Medulla oblongata (tissue), 1 donor: ENCODE measurements at regions not wholly inside any gene's neighbourhood (a gene's known extent, or its start where the extent isn't known, plus 50 kb on each side); places are given as distances from the start of the nearest gene placed in this dataset.

Experiments
- DNase-seq: peaks from one replicate; pipeline ENCODE4 v3.0.0-alpha.2; 2015; ENCODE audit errors: extremely low spot score

- DNase-seq, result no peak
Measured at GRCh38 chr3:76063019-76063418, 277.7 kb upstream of the ZNF717 start.

- DNase-seq, result no peak
Measured at GRCh38 chr3:76063811-76064210, 278.5 kb upstream of the ZNF717 start.

GRCh38 chr3:76065964-76066363, 280.6 kb upstream of the ZNF717 start:
- no peak for DNase-seq

- DNase-seq, result no peak
Measured at GRCh38 chr3:76078101-76078500, 292.8 kb upstream of the ZNF717 start.

GRCh38 chr3:76083992-76084391, 298.6 kb upstream of the ZNF717 start:
- no peak for DNase-seq

GRCh38 chr3:76096036-76096435, 310.7 kb upstream of the ZNF717 start:
- DNase-seq, result no peak

GRCh38 chr3:76096836-76097588, 311.7 kb upstream of the ZNF717 start:
- DNase-seq, result no peak

- no peak for DNase-seq
Measured at GRCh38 chr3:76097589-76097969, 312.2 kb upstream of the ZNF717 start.

GRCh38 chr3:76099956-76100355, 314.6 kb upstream of the ZNF717 start:
- no peak for DNase-seq

- peak; percentile 26 for DNase-seq
Measured at GRCh38 chr3:76107935-76108570, 322.7 kb upstream of the ZNF717 start.

GRCh38 chr3:76111808-76112207, 326.5 kb upstream of the ZNF717 start:
- DNase-seq, result no peak

- DNase-seq, result no peak
Measured at GRCh38 chr3:76122007-76122406, 336.7 kb upstream of the ZNF717 start.

- no peak for DNase-seq
Measured at GRCh38 chr3:76129441-76129840, 344.1 kb upstream of the ZNF717 start.

- DNase-seq, result no peak
Measured at GRCh38 chr3:76131396-76132153, 346.2 kb upstream of the ZNF717 start.

- DNase-seq, result no peak
Measured at GRCh38 chr3:76132154-76132470, 346.8 kb upstream of the ZNF717 start.

- DNase-seq, result no peak
Measured at GRCh38 chr3:76134166-76134565, 348.8 kb upstream of the ZNF717 start.

GRCh38 chr3:76138921-76139320, 353.6 kb upstream of the ZNF717 start:
- no peak for DNase-seq

- DNase-seq, result no peak
Measured at GRCh38 chr3:76147846-76148245, 362.5 kb upstream of the ZNF717 start.

GRCh38 chr3:76152028-76152427, 366.7 kb upstream of the ZNF717 start:
- no peak for DNase-seq

- no peak for DNase-seq
Measured at GRCh38 chr3:76161856-76162255, 376.5 kb upstream of the ZNF717 start.

- DNase-seq, result no peak
Measured at GRCh38 chr3:76171647-76172046, 386.3 kb upstream of the ZNF717 start.

GRCh38 chr3:76177610-76178009, 392.3 kb upstream of the ZNF717 start:
- DNase-seq, result no peak

GRCh38 chr3:76178412-76178811, 393.1 kb upstream of the ZNF717 start:
- DNase-seq, result no peak
